ENCODE measurements at regions not wholly inside any gene's neighbourhood (a gene's known extent, or its start where the extent isn't known, plus 50 kb on each side); places are given as distances from the start of the nearest gene placed in this dataset.
"Not testable (repeated sequence)": the region's sequence is repeated elsewhere in the genome, so short reads cannot be mapped to it uniquely, and the experiment has no call there.

DNA sequence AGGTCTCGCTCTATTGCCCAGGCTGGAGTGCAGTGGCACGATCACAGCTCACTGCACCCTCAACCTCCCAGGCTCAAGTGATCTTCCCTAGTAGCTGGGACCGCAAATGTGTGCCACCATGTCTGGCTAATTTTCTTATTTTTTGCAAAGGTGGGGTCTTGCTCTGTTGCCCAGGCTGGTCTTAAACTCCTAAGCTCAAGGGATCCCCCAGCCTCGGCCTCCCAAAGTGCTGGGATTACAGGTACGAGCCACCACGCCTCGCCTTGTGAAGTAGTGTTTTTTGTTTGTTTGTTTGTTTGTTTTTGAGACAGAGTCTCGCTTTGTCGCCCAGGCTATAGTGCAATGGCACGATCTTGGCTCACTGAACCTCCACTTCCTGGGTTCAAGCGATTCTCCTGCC is 125.5 kb downstream of the HAUS1 start:
- TF ChIP-seq, protein P1, sequence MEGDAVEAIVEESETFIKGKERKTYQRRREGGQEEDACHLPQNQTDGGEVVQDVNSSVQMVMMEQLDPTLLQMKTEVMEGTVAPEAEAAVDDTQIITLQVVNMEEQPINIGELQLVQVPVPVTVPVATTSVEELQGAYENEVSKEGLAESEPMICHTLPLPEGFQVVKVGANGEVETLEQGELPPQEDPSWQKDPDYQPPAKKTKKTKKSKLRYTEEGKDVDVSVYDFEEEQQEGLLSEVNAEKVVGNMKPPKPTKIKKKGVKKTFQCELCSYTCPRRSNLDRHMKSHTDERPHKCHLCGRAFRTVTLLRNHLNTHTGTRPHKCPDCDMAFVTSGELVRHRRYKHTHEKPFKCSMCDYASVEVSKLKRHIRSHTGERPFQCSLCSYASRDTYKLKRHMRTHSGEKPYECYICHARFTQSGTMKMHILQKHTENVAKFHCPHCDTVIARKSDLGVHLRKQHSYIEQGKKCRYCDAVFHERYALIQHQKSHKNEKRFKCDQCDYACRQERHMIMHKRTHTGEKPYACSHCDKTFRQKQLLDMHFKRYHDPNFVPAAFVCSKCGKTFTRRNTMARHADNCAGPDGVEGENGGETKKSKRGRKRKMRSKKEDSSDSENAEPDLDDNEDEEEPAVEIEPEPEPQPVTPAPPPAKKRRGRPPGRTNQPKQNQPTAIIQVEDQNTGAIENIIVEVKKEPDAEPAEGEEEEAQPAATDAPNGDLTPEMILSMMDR (IDR thresholded peaks at IDR 0.05), result not testable (repeated sequence)
- not testable (repeated sequence) for TF ChIP-seq EZH2, EZH2phosphoT487 (IDR thresholded peaks at IDR 0.05)
